ENCODE measurements at regions not wholly inside any gene's neighbourhood (a gene's known extent, or its start where the extent isn't known, plus 50 kb on each side); places are given as distances from the start of the nearest gene placed in this dataset.

- no peaks in the 10 kb centered on the region for H3K9me3 ChIP-seq
- intact Hi-C loops (cut with DNase I) = no loop called here
- no peaks in the 10 kb centered on the region for H3K4me1 ChIP-seq
- no peaks in the 10 kb centered on the region for H3K36me3 ChIP-seq
- H3K27me3 ChIP-seq = no peaks in the 10 kb centered on the region
- TF ChIP-seq CTCF (IDR thresholded peaks at IDR 0.05) (no peak), POLR2A (IDR thresholded peaks at IDR 0.05) (no peak)
- WGBS, 2 donors = 75 to 79% methylated on average over 6 of the region's 6 CpGs
- H3K27ac ChIP-seq = no peak overlapping the region
- DNase-seq = no peak
- H3K4me3 ChIP-seq (replicated peaks in 1 of 3) = no peak overlapping the region
These were observed 78.8 kb upstream of the ANKFN1 start for GRCh38 chr17:56074361-56074890.

GRCh38 chr17:56076980-56077379 is 76.3 kb upstream of the ANKFN1 start:
- Histone ChIP-seq H3K4me3 (replicated peaks in 1 of 3) (no peak overlapping the region), H3K27ac (no peak overlapping the region), H3K9me3 (no peaks in the 10 kb centered on the region), H3K27me3 (no peaks in the 10 kb centered on the region), H3K4me1 (no peaks in the 10 kb centered on the region), H3K36me3 (no peaks in the 10 kb centered on the region)
- intact Hi-C loops (cut with DNase I) = no loop called here
- TF ChIP-seq POLR2A (IDR thresholded peaks at IDR 0.05) (no peak), CTCF (IDR thresholded peaks at IDR 0.05) (no peak)
- no peak for DNase-seq

GRCh38 chr17:56083475-56083874 is 69.8 kb upstream of the ANKFN1 start:
- Histone ChIP-seq H3K4me1 (no peaks in the 10 kb centered on the region), H3K27ac (no peak overlapping the region), H3K36me3 (no peaks in the 10 kb centered on the region), H3K4me3 (replicated peaks in 1 of 3) (no peak overlapping the region), H3K9me3 (no peaks in the 10 kb centered on the region), H3K27me3 (no peaks in the 10 kb centered on the region)
- intact Hi-C loops (cut with DNase I) = no loop called here
- TF ChIP-seq CTCF (IDR thresholded peaks at IDR 0.05) = no peak
- DNase-seq = no peak
- WGBS, 2 donors = 65 to 66% methylated on average over 2 of the region's 2 CpGs

GRCh38 chr17:56085576-56086267 is 67.6 kb upstream of the ANKFN1 start:
- no peaks in the 10 kb centered on the region for H3K9me3 ChIP-seq
- H3K27me3 ChIP-seq = no peaks in the 10 kb centered on the region
- no peak for DNase-seq
- H3K4me3 ChIP-seq (replicated peaks in 1 of 3) = no peak overlapping the region
- no peak overlapping the region for H3K27ac ChIP-seq
- no peaks in the 10 kb centered on the region for H3K36me3 ChIP-seq
- no peaks in the 10 kb centered on the region for H3K4me1 ChIP-seq
- 94 to 98% methylated on average over 3 of the region's 3 CpGs for WGBS, 2 donors
- no peak for TF ChIP-seq POLR2A (IDR thresholded peaks at IDR 0.05)
- no peak for TF ChIP-seq CTCF (IDR thresholded peaks at IDR 0.05)
- intact Hi-C loops (cut with DNase I) = no loop called here

GRCh38 chr17:56087199-56087598 is 66.1 kb upstream of the ANKFN1 start:
- no peak overlapping the region for H3K27ac ChIP-seq

More at GRCh38 chr17:56087199-56087598, 66.1 kb upstream of the ANKFN1 start:
- Histone ChIP-seq H3K36me3 (no peaks in the 10 kb centered on the region), H3K4me1 (no peaks in the 10 kb centered on the region), H3K9me3 (no peaks in the 10 kb centered on the region), H3K4me3 (replicated peaks in 1 of 3) (no peak overlapping the region), H3K27me3 (no peaks in the 10 kb centered on the region)
- no peak for DNase-seq
- WGBS, 2 donors = 65 to 72% methylated on average over 3 of the region's 3 CpGs
- intact Hi-C loops (cut with DNase I) = no loop called here
- TF ChIP-seq POLR2A (IDR thresholded peaks at IDR 0.05) = no peak
- no peak for TF ChIP-seq CTCF (IDR thresholded peaks at IDR 0.05)
